HG03342 (cell line): ENCODE measurements at regions not wholly inside any gene's neighbourhood (a gene's known extent, or its start where the extent isn't known, plus 50 kb on each side); places are given as distances from the start of the nearest gene placed in this dataset.
"Not testable (repeated sequence)": the region's sequence is repeated elsewhere in the genome, so short reads cannot be mapped to it uniquely, and the experiment has no call there.

ENCODE experiments used
- ATAC-seq: cut with Tn5 transposase; IDR thresholded peaks from one replicate; pipeline ENCODE4 v1.9.1; 2021; ENCODE audit warnings: mild to moderate bottlenecking, moderate library complexity; ENCODE audit not compliant: unreplicated experiment

DNA sequence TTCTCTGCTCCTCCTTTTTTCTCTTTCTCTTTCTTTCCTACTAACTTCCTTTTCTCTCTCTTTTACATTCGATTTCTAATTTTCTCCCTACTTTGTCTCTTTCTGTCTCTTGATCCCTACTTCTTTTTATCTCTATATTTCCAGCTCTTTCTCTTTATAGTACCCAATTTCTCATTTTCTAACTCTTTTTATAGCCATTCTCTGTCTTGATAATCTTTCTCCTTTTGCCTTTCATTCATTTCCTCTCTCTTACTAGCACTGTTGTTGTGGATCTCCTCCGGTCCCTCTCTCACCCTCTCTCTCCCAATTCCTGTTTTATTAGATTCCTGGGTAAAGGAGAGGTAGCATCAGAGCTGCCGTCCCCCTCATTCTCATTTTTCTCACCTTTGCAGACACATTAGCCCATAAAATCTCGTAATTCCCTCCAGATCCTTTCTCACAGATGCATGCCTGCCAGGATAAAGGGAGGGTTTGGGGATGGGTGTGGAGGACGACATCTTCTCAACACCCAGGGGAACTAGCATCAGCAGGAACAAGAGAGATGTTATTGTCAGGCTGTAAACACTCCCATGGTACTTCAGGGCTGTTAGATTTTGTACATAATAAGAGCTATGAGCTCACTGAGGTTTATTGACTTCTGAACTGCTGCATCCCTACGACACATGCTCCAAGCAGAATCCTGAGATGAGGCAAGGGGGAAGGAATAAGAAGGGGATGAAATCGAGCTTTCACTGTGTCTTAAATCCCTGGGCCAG is 159.0 kb upstream of the GALNT2 start:
- ATAC-seq, result no peak

DNA sequence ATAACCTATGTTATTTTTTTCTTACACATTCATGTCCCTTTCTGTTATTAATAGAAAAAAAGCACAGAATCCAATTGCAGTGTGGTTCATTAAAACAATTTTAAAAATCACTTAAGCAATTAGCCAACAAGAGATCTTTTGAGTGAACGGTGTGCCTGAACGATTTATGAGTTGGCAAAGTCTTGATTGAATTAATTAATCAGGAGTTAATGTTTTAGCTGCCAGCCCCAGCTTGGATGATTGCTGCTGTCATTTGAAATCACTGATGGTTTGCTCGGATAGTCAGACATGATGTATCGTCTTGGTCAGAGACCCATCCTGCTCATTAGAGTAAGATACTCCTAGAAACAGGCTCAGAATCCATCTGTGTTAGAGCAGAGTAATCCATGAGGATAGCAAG is 158.3 kb upstream of the GALNT2 start:
- ATAC-seq, result no peak

DNA sequence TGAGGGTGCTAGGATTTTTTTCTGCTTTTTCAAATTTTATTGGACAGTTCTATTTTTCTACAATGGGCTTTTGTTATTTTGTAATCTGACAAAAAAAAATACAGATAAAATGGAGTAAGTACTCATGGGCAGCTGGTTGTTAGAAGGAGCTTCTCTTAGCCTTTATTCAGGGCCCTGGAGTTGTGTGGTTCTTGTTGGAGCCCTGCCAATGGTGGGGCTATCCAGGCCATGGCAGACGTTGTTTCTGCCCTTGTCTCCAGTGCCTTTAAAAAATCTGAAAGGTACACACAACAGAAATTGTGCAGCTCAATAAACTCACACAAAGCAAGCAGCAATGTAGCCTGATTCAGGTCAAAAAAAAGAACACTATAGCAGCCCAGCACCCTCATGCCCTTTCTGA is 153.5 kb upstream of the GALNT2 start:
- no peak for ATAC-seq

DNA sequence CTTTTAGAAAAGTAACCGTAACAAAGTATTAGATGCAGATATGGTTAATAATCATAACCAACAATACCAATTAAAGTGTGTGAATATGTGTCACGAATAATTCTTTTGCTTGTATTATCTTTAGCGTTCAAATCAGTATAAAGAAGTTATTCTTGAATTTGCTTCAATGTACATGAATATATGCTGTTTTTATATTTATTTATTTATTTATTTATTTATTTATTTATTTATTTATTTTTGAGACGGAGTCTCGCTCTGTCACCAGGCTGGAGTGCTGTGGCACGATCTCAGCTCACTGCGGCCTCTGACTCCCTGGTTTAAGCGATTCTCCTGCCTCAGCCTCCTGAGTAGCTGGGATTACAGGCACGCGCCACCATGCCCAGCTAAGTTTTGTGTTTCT is 147.6 kb upstream of the GALNT2 start:
- ATAC-seq, result not testable (repeated sequence)

DNA sequence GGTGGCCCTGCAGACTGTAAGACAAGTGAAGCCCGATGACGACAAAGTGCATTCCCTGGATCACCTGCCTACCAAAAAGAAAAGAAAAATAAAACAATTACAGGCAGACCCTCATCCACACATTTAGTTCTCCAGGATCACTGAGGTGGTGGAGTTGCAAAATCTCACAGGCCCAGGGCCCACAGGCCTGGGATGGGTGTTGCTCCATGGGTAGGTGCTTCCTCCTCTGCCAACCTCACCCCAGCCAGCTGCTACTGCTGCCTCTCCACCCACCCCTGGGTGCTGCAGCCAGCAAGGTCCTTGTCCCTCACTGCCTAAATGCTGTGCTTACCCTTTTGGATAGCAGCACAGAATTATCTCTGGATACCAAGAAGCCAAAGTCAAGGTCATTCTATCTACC is 146.4 kb upstream of the GALNT2 start:
- no peak for ATAC-seq

DNA sequence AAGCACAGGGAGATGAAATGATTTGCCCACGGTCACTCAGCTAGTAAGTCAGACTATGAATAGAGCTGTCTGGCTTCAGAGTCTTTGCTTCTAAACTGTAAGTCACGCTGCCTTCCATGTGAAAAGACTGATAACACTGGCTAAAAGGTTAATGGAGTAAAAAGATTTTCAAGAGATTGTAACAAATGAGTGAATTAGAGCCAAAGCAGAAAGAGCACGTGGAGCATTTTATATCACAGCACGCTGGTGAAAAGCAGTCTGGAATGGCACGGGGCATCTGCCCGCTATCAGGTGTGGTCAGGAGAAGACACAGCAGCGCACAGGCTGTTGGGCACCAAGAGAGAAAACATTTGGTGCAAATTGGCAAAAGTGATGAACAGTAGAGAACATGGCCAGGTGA is 144.8 kb upstream of the GALNT2 start:
- ATAC-seq, result no peak

DNA sequence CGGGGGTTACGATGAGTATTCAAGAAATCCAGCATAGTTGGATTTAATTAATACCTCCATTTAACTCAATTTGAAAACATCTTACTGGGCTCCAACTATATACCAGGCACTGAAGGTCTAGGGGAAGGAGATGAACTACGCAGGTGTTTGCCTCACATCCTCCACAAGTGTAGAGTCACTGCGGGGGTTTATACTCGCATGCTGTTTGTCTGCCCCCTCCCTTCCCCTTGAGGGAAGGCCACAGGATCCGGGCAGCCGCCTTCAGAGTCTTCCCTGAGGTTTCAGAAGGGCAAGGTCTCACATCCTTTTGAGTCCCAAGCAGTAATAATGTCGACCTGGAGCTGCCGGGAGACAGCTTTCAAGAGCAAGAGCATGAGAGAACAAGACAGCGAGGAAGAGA is 142.4 kb upstream of the GALNT2 start:
- ATAC-seq, result no peak

DNA sequence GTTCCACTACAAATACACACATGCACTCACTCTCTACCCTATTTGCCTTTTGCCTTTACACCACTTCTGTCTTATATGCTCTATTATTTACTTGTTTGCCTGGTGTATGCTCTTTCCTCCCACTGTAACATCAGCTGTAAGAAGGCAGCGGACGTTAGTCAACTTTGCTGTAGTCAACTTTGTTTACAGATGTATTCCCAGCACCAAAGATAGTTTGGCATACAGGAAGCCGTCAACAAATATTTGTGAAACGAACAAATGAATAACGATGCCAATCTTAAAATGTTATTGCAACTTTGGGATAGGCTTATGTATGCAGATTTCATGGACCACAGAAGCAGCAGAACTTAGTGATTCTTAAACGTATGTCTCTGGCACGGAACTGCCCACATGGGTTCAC is 138.3 kb upstream of the GALNT2 start:
- ATAC-seq, result no peak

DNA sequence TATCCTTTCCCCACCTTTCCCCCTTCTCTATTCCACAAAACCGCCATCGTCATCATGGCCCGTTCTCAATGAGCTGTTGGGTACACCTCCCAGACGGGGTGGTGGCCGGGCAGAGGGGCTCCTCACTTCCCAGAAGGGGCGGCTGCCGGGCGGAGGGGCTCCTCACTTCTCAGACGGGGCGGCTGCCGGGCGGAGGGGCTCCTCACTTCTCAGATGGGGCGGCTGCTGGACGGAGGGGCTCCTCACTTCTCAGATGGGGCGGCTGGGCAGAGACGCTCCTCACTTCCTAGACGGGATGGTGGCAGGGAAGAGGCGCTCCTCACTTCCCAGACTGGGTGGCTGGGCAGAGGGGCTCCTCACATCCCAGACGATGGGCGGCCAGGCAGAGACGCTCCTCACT is 135.3 kb upstream of the GALNT2 start:
- ATAC-seq, result not testable (repeated sequence)

DNA sequence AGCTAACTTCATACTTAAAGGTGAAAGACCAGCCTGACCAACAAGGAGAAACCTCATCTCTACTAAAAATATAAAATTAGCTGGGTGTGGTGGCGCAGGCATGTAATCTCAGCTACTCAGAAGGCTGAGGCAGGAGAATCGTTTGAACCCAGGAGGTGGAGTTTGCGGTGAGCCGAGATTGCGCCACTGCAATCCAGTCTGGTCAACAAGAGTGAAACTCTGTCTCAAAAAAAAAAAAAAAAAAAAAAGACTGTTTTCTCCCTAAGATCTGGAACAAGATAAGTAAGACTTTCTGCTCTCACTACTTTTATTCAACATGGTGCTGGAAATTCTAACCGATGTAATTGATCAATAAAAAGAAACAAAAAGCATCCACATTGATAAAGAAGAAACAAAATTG is 131.9 kb upstream of the GALNT2 start:
- ATAC-seq, result not testable (repeated sequence)

DNA sequence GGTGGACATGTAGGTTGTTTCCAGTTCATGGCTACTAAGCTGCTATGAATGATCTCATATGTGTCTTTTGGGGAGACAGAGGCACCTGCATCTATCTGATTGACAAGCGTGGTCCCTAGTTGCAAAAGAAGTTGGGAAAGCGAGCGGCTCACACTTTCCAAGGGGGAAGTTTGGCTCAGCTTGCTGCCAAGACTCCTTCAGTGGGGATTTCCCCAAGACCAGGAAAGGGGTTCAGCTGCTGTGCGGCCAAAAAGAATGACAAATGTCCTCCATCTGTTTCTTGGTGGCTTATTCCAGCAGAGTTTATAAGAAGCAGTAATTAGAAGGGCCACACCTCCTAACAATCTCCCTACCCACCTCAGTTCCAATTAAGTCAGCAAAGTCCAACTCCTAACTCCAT is 128.5 kb upstream of the GALNT2 start:
- no peak for ATAC-seq

DNA sequence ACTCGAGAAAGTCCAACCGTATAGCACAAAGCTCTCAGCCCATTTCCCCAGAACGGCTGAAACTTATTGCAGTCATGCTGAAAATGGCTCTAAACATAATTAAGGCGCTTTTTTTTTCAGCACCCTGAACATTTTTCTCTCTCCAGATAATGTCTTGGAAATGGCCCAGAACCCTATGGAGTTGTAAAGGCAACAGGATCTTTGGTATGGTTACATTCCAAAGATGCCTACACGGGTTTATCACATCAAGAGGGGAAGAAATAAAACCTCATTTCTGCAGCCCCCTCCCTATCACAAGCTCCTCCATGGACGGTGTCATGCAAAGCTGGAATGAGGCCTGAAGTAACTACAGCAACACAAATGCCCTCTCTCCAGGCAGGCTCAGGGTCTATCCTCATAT is 126.4 kb upstream of the GALNT2 start:
- no peak for ATAC-seq

DNA sequence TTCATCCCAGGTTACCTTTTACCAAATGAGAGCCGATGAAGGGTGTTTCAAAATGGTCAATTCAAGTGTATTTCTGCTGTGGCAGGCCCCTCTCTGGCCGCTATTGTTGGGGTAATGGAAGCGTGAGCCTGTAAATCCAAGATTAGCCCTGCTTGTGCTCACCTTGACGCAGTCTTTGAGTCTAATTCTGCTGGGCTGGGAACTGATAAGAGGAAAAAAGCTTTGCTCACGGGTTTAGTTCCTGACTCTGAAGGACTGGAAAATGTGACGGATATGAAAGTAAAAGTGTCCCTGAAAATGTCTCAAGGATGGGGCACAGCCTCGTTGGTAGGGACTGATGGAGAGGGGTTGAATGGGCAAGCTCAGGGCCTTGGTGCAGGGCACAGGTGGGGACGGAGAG is 125.9 kb upstream of the GALNT2 start:
- ATAC-seq, result no peak

DNA sequence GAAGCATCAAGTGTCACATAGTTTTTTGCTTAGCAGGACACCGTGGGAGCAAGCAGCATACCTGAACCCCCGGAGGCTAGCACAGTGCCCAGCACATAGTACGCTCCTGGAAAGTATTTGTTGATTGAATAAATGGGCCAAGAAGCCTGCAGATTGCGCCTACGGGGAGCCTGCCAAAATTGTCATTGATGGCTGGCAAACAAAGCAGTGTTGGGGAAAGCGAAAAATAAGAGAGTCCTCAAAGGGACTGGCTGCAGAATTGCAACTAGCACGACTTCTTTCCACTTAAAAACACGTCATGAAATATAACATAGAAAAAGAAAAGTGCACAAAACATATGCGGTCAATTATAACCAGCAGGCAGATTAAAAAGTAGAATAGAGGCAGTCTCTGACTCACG is 125.2 kb upstream of the GALNT2 start:
- no peak for ATAC-seq

DNA sequence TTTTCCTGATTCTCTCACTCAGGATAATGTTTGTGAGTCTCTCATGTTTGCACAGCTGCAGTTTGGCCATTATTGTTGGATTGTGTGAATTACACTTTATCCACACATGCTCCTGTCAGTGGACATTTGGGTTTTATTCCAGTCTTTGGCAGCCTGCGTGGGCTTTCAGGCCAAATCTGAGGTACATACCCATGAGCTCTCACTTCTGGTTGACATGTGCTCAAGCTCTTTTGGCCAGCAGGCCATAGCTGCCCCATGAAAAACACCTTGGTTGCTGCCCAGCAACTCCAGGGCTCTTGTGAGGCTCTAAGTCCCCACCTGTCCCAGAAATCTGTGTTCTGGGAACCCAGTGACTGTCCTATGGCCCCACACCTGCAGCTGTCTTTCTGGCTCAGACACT is 124.5 kb upstream of the GALNT2 start:
- ATAC-seq, result no peak

DNA sequence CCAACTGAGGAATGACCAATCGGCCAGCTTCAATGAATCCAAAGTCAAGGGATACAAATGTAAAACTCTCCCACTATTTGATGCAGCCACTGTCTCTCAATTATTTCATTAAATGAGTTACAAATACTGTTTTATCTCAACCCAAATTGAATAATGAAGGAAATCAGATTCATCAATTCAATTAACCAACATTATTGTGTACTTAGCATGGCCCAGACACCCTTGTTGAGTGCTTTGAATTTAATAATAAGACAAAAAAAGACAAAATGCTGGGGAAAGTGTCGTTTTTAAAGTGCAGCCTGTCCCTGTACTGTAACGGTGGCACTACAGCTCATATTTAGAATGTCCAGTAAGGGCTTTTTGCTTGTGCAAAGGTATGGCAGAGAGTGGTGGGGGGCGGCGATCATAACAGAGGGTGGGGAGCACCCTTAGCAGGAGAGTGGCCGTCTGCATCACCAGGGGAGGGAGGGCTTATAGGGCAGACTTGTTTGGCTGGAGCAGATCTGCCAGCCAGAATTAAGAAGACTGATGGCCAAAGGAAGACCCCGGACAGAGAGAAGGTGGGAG is 123.8 kb upstream of the GALNT2 start:
- ATAC-seq, result no peak

DNA sequence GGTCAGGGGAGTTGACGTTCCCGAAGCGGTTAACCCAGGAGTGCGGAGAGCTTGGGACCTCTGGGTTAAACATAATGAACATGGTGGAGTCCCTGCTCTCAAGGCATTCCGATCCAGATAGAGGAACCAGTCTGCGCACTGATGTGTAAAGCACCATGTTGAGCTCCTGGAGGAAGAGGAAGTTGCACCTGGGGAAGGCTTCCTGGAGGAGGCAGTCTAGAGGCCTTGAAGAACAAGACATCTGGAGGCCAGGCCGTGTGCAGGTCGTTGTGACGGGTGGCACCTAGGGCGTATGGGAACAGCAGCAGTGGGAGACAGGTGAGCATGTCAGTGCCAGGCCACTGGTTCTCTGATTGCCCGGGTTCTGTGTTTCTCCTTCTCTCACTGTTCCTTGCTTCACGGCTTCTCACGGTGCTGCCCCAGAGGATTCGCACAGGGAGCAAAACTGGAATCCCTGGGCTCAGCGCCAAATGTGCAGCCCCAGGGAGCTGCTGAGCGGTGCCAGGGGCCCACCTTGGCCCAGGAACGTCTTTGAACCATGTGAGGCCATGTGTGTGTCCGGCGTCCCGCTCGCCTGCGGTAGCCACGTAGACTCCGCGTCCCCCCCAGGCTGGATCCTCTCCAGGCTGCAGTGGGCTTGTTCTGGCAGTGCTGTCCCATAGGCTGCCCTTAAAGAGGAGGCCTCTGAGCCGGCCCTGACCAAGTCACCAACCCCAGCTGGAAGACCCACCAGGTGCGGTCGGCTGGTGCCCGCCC is 122.9 kb upstream of the GALNT2 start:
- no peak for ATAC-seq

DNA sequence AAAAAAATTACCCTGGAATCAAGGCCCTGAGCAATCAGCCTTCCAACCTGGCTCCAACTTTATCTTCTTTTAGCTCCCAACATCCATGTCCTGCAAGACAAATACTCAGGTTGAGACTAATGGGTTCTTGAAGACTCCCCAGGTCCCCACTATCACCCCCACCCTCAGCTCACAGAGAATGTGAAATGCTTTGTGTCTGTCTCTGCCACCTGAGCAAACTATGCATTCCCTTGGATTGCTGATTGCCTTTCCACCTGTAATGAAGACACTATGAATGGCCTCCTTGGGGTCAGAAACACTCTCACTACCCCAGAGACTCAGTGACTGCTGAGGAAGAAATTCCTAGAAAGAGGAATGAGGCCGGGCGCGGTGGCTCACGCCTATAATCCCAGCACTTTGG is 121.2 kb upstream of the GALNT2 start:
- ATAC-seq, result no peak

DNA sequence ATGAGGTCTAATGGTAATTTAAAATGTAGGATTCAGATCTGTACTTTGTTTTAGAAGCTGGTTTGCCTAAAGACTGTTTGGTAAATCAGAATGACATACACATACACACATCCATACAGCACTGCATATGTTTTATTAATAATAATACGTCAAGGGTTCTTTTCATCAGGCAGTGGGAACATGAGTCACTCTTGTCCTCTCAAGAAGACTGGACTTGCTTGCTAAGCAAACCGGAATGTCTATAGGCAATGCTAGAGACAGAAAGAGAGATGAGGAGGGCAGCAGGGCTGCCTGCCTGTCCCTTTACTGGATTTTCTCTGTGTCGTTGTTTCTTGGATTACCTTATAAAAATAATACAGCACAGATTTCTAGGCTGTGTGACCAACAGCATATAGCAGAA is 119.1 kb upstream of the GALNT2 start:
- no peak for ATAC-seq

DNA sequence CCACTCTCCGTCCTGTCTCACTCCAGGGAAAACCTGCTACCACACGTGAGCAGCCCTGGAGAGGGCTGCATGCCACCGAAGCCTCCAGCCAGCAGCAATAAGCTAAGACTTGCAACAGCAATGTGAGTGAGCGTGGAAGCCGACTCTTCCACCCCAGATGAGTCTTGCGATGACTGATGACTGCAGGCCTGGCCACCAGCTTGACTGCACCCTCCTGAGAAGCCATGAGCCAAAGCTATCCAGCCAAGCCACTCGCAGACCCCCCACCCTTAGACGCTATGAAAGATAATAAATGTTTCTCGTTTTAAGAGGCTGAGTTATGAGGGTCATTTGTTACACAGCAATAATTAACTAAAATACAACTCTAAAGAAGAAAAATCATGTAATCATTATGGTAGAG is 118.6 kb upstream of the GALNT2 start:
- ATAC-seq, result no peak

DNA sequence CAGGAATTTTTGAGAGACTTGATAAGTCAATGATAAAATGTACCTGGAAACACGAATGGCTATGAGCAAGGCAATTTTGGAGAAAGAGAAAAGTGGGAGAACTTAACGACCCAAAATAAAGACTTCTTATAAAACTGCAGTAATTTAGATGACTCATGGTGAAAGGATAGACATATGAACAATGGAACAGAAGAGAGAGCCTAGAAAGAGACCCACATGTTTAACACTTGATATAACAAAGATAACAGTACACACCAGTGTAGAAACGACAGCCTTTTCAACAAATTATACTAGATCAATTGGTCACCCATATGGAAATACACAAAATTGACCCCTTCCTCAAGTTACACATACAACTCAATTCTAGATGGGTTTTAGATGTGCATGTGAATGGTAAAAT is 117.5 kb upstream of the GALNT2 start:
- no peak for ATAC-seq

DNA sequence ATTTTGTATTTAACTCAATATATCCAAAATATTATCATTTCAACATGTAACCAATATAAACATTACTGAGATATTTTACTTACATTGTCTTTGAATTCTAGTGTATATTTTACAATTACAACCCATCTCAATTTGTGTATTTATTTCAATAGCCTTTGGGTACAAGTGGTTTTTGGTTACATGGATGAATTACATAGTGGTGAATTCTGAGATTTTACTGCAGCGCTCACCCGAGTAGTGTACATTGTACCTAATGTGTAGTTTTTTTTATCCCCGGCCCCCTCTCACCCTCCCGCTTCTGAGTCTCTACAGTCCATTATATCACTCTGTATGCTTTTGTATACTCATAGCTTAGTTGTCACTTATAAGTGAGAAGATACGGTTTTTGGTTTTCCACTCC is 117.0 kb upstream of the GALNT2 start:
- ATAC-seq, result no peak
